Upper lobe of left lung (tissue), 4 donors: ENCODE measurements at regions not wholly inside any gene's neighbourhood (a gene's known extent, or its start where the extent isn't known, plus 50 kb on each side); places are given as distances from the start of the nearest gene placed in this dataset.

ENCODE experiments used
- CTCF ChIP-seq, 6 experiments: fragments of 450-650 bp in 4 of 6; fragments of 200-600 bp in 2 of 6; sonication (generic) in 2 of 6; IDR thresholded peaks; one replicate each; pipeline ENCODE4 v1.5.1; 2016 to 2019; ENCODE audit warnings: antibody characterized with exemption in 6 of 6
- EP300 ChIP-seq, 4 donors: sonication (generic); formaldehyde crosslinking; IDR thresholded peaks; one replicate each; pipeline ENCODE4 v1.5.1; 2017; ENCODE audit warnings: antibody characterized with exemption in 4 of 4, control low read depth in 2 of 4

- no peak for TF ChIP-seq CTCF (IDR thresholded peaks at IDR 0.05)
- no peak for TF ChIP-seq EP300 (IDR thresholded peaks at IDR 0.05)
These were observed 243.3 kb downstream of the PRL start for GRCh38 chr6:22053391-22053997.
